CD14-positive monocyte (primary cell): ENCODE measurements at regions not wholly inside any gene's neighbourhood (a gene's known extent, or its start where the extent isn't known, plus 50 kb on each side); places are given as distances from the start of the nearest gene placed in this dataset.

ENCODE experiments used
- DNase-seq, 3 donors: peaks; one replicate each; pipeline ENCODE4 v3.0.0-alpha.2; 2011 to 2022
- H2AFZ ChIP-seq: 2 replicates; pipeline ENCODE4 v1.6.0; 2012; ENCODE audit warnings: mild to moderate bottlenecking, low read depth, low read length, inconsistent platforms; ENCODE audit not compliant: insufficient read depth, poor library complexity, severe bottlenecking
- H3K27ac ChIP-seq, 2 donors: 1 replicate in 1 of 2; 2 replicates in 1 of 2; pipeline ENCODE4 v1.5.1; 2012 to 2013; ENCODE audit warnings: low read length in 2 of 2, control low read depth in 1 of 2, inconsistent platforms in 1 of 2, low read depth in 1 of 2, mild to moderate bottlenecking in 1 of 2
- H3K27me3 ChIP-seq, 2 donors: one replicate each; pipeline versions ENCODE4 v1.6.0 to v1.6.1; 2011 to 2013; ENCODE audit warnings: low read length in 2 of 2; ENCODE audit not compliant: control insufficient read depth in 2 of 2, insufficient read depth in 2 of 2
- H3K36me3 ChIP-seq, 2 donors: replicated peaks in 1 of 2; 1 replicate in 1 of 2; 2 replicates in 1 of 2; pipeline versions ENCODE4 v1.5.1 to v1.6.1; 2012 to 2013; ENCODE audit warnings: low read length in 2 of 2, control low read depth in 1 of 2, inconsistent platforms in 1 of 2, mild to moderate bottlenecking in 1 of 2; ENCODE audit not compliant: insufficient read depth in 2 of 2, control insufficient read depth in 1 of 2
- H3K4me1 ChIP-seq, 2 donors: 1 replicate in 1 of 2; 2 replicates in 1 of 2; pipeline versions ENCODE4 v1.5.1 to v1.6.1; 2012 to 2013; ENCODE audit warnings: low read length in 2 of 2, control low read depth in 1 of 2, inconsistent platforms in 1 of 2, mild to moderate bottlenecking in 1 of 2, moderate library complexity in 1 of 2; ENCODE audit not compliant: insufficient read depth in 2 of 2, control insufficient read depth in 1 of 2
- H3K4me2 ChIP-seq: replicated peaks from 2 replicates; pipeline ENCODE3; 2012; ENCODE audit warnings: low read length, moderate library complexity, mild to moderate bottlenecking; ENCODE audit not compliant: poor library complexity, severe bottlenecking; ENCODE audit errors: extremely low read depth
- H3K4me3 ChIP-seq, 3 experiments: fragments of 200-600 bp in 1 of 3; sonication (generic) in 1 of 3; replicated peaks in 1 of 3; 1 replicate in 2 of 3; 2 replicates in 1 of 3; pipeline ENCODE4 v1.5.1; 2011 to 2013; ENCODE audit warnings: low read length in 3 of 3, mild to moderate bottlenecking in 3 of 3, control low read depth in 2 of 3, low read depth in 2 of 3, inconsistent platforms in 1 of 3, moderate library complexity in 1 of 3
- H3K79me2 ChIP-seq: 2 replicates; pipeline ENCODE4 v1.6.0; 2012; ENCODE audit warnings: mild to moderate bottlenecking, control low read depth, inconsistent platforms, low read length, moderate library complexity; ENCODE audit not compliant: insufficient read depth
- H3K9ac ChIP-seq: 2 replicates; pipeline ENCODE4 v1.6.0; 2017; ENCODE audit warnings: low read length, mild to moderate bottlenecking; ENCODE audit not compliant: insufficient read depth, poor library complexity, severe bottlenecking
- H3K9me3 ChIP-seq, 2 donors: replicated peaks in 1 of 2; 1 replicate in 1 of 2; 2 replicates in 1 of 2; pipeline versions ENCODE4 v1.5.1 to v1.6.1; 2012 to 2013; ENCODE audit warnings: low read length in 2 of 2, control low read depth in 1 of 2; ENCODE audit not compliant: control insufficient read depth in 1 of 2, insufficient read depth in 1 of 2
- H4K20me1 ChIP-seq: 2 replicates; pipeline ENCODE4 v1.6.0; 2012; ENCODE audit warnings: mild to moderate bottlenecking, low read length, control low read depth, moderate library complexity; ENCODE audit not compliant: insufficient read depth
- H3K27ac Mint-ChIP-seq, 7 donors: one replicate each; pipeline ENCODE4 v1.8.0; 2020; ENCODE audit warnings: mild to moderate bottlenecking in 7 of 7, mixed read lengths in 7 of 7, moderate library complexity in 6 of 7, inconsistent platforms in 2 of 7
- H3K27me3 Mint-ChIP-seq, 3 donors: one replicate each; pipeline ENCODE4 v1.8.0; 2021 to 2022; ENCODE audit warnings: low read depth in 3 of 3, mild to moderate bottlenecking in 3 of 3, mixed read lengths in 3 of 3, moderate library complexity in 3 of 3, inconsistent platforms in 1 of 3
- H3K36me3 Mint-ChIP-seq, 2 donors: one replicate each; pipeline ENCODE4 v1.8.0; 2020; ENCODE audit warnings: mixed read lengths in 2 of 2, inconsistent platforms in 1 of 2, mild to moderate bottlenecking in 1 of 2
- H3K4me1 Mint-ChIP-seq: one replicate; pipeline ENCODE4 v1.8.0; 2020; ENCODE audit warnings: mild to moderate bottlenecking, mixed read lengths
- H3K4me3 Mint-ChIP-seq, 2 donors: one replicate each; pipeline ENCODE4 v1.8.0; 2020; ENCODE audit warnings: mild to moderate bottlenecking in 2 of 2, mixed read lengths in 2 of 2, moderate library complexity in 1 of 2
- H3K9me3 Mint-ChIP-seq, 7 donors: one replicate each; pipeline ENCODE4 v1.8.0; 2020 to 2022; ENCODE audit warnings: mixed read lengths in 7 of 7, mild to moderate bottlenecking in 6 of 7, moderate library complexity in 6 of 7, inconsistent platforms in 2 of 7
- CTCF ChIP-seq: fragments of 200-600 bp; IDR thresholded peaks from one replicate; pipeline ENCODE4 v1.8.0; 2022; ENCODE audit warnings: antibody characterized with exemption, mild to moderate bottlenecking
- WGBS: methylation state at CpG from one replicate; pipeline ENCODE4 v1.1.5; 2013; ENCODE audit warnings: missing lambda C conversion rate; ENCODE audit not compliant: insufficient coverage; 5-methylcytosine and 5-hydroxymethylcytosine counted together
- intact Hi-C, 2 donors: fragments of 100-400 bp; cut with micrococcal nuclease; formaldehyde crosslinking; loops; one replicate each; pipeline versions ENCODE4 v1.15.0 to v1.15.1; 2023

- H3K27ac Mint-ChIP-seq: no peak overlapping the region
- Histone ChIP-seq H3K4me2 (no peak overlapping the region), H3K27me3 (no peaks in the 10 kb centered on the region), H2AFZ (no peak overlapping the region), H3K9ac (no peak overlapping the region), H3K27ac (no peak overlapping the region), H4K20me1 (no peaks in the 10 kb centered on the region), H3K9me3 (no peaks in the 10 kb centered on the region), H3K36me3 (no peaks in the 10 kb centered on the region), H3K4me1 (no peaks in the 10 kb centered on the region), H3K4me3 (no peak overlapping the region), H3K79me2 (no peaks in the 10 kb centered on the region)
- intact Hi-C loops: no loop called here
- H3K4me3 Mint-ChIP-seq: no peak overlapping the region
- 75% methylated on average over 7 of the region's 7 CpGs for WGBS
- H3K4me1 Mint-ChIP-seq: no peaks in the 10 kb centered on the region
- H3K36me3 Mint-ChIP-seq: no peaks in the 10 kb centered on the region
- H3K27me3 Mint-ChIP-seq: peaks cover 0 to 4% (median 0%) of the 10 kb centered on the region in 3 donors
- no peak for TF ChIP-seq CTCF
- peaks cover 0 to 8% (median 0%) of the 10 kb centered on the region in 7 donors for H3K9me3 Mint-ChIP-seq
- no peak for DNase-seq
Measured at GRCh38 chr4:13876940-13877339, 249.4 kb upstream of the BOD1L1 start.

- intact Hi-C loops: no loop called here
- no peaks in the 10 kb centered on the region for H3K27me3 ChIP-seq
Measured at GRCh38 chr4:13877626-13878025, 250.1 kb upstream of the BOD1L1 start.

More at GRCh38 chr4:13877626-13878025, 250.1 kb upstream of the BOD1L1 start:
- no peak for DNase-seq
- H3K4me1 Mint-ChIP-seq: no peaks in the 10 kb centered on the region
- Histone ChIP-seq H3K9ac (no peak overlapping the region), H3K4me3 (no peak overlapping the region), H2AFZ (no peak overlapping the region), H3K79me2 (no peaks in the 10 kb centered on the region), H3K9me3 (no peaks in the 10 kb centered on the region), H3K36me3 (no peaks in the 10 kb centered on the region), H3K4me1 (no peaks in the 10 kb centered on the region), H3K4me2 (no peak overlapping the region), H4K20me1 (no peaks in the 10 kb centered on the region), H3K27ac (no peak overlapping the region)
- no peaks in the 10 kb centered on the region for H3K36me3 Mint-ChIP-seq
- WGBS: 100% methylated on average over 1 of the region's 4 CpGs
- H3K4me3 Mint-ChIP-seq: no peak overlapping the region
- peaks cover 0 to 8% (median 0%) of the 10 kb centered on the region in 7 donors for H3K9me3 Mint-ChIP-seq
- peaks cover 0 to 4% (median 0%) of the 10 kb centered on the region in 3 donors for H3K27me3 Mint-ChIP-seq
- no peak for TF ChIP-seq CTCF
- H3K27ac Mint-ChIP-seq: no peak overlapping the region
